Endodermal cell (in vitro differentiated cells): ENCODE measurements at regions not wholly inside any gene's neighbourhood (a gene's known extent, or its start where the extent isn't known, plus 50 kb on each side); places are given as distances from the start of the nearest gene placed in this dataset.

Source experiments
- DNase-seq: peaks from one replicate; pipeline ENCODE4 v3.0.0-alpha.2; 2017
- H3K27ac ChIP-seq: 2 replicates; pipeline ENCODE4 v1.5.1; 2013; ENCODE audit warnings: mild to moderate bottlenecking, low read depth, low read length, moderate library complexity
- H3K27me3 ChIP-seq: 2 replicates; pipeline ENCODE4 v1.6.1; 2013; ENCODE audit warnings: mild to moderate bottlenecking, low read length, moderate library complexity; ENCODE audit not compliant: insufficient read depth, control insufficient read depth, poor library complexity, severe bottlenecking
- H3K36me3 ChIP-seq: 2 replicates; pipeline ENCODE4 v1.7.0; 2013; ENCODE audit warnings: mild to moderate bottlenecking, low read length, moderate library complexity; ENCODE audit not compliant: control insufficient read depth, insufficient read depth
- H3K4me1 ChIP-seq: one replicate; pipeline ENCODE4 v1.7.0; 2013; ENCODE audit warnings: low read length; ENCODE audit not compliant: control insufficient read depth, insufficient read depth
- H3K4me3 ChIP-seq: 2 replicates; pipeline ENCODE4 v1.5.1; 2013; ENCODE audit warnings: mild to moderate bottlenecking, low read length, moderate library complexity
- H3K9ac ChIP-seq: 2 replicates; pipeline ENCODE4 v1.6.1; 2013; ENCODE audit warnings: mild to moderate bottlenecking, low read length, moderate library complexity; ENCODE audit not compliant: poor library complexity, severe bottlenecking; ENCODE audit errors: extremely low read depth
- H3K9me3 ChIP-seq: 2 replicates; pipeline ENCODE4 v1.6.1; 2013; ENCODE audit warnings: mild to moderate bottlenecking, low read length, moderate library complexity; ENCODE audit not compliant: control insufficient read depth
- H3K27ac Mint-ChIP-seq: 2 replicates; pipeline ENCODE4 v1.8.0; 2020; ENCODE audit warnings: mixed read lengths
- H3K27me3 Mint-ChIP-seq: 2 replicates; pipeline ENCODE4 v1.8.0; 2021; ENCODE audit warnings: mild to moderate bottlenecking, mixed read lengths; ENCODE audit not compliant: insufficient read depth
- H3K36me3 Mint-ChIP-seq: 2 replicates; pipeline ENCODE4 v1.8.0; 2020; ENCODE audit warnings: low read depth, mixed read lengths
- H3K4me1 Mint-ChIP-seq: 2 replicates; pipeline ENCODE4 v1.8.0; 2020; ENCODE audit warnings: mixed read lengths
- H3K4me3 Mint-ChIP-seq: 2 replicates; pipeline ENCODE4 v1.8.0; 2020; ENCODE audit warnings: mild to moderate bottlenecking, moderate library complexity, mixed read lengths
- H3K9me3 Mint-ChIP-seq: 2 replicates; pipeline ENCODE4 v1.8.0; 2020; ENCODE audit warnings: mild to moderate bottlenecking, mixed read lengths
- CTCF ChIP-seq: fragments of 200-600 bp; sonication (generic); conservative IDR thresholded peaks from 2 replicates; pipeline ENCODE4 v1.5.0; 2021; ENCODE audit warnings: antibody characterized with exemption, mild to moderate bottlenecking
- WGBS, 2 experiments: methylation state at CpG; one replicate each; pipeline versions ENCODE4 v1.1.5 to v1.1.7; 2013; ENCODE audit warnings: missing lambda C conversion rate in 2 of 2, mixed read lengths in 1 of 2; ENCODE audit not compliant: insufficient coverage in 1 of 2, insufficient read length in 1 of 2; 5-methylcytosine and 5-hydroxymethylcytosine counted together

- peaks cover 8% of the 10 kb centered on the region for H3K36me3 ChIP-seq
- Mint-ChIP-seq H3K36me3 (peaks cover 51% of the 10 kb centered on the region), H3K4me3 (no peak overlapping the region), H3K9me3 (peaks cover 66% of the 10 kb centered on the region), H3K4me1 (no peaks in the 10 kb centered on the region), H3K27ac (no peak overlapping the region), H3K27me3 (no peaks in the 10 kb centered on the region)
- no peaks in the 10 kb centered on the region for H3K4me1 ChIP-seq
- H3K4me3 ChIP-seq, result no peak overlapping the region
- H3K9ac ChIP-seq, result no peak overlapping the region
- DNase-seq, result no peak
- 95% methylated on average over 5 of the region's 5 CpGs; no CpG with 5 or more reads in 1 of the 2 experiments for WGBS, 2 experiments
- no peak for TF ChIP-seq CTCF
- H3K27me3 ChIP-seq, result no peaks in the 10 kb centered on the region
- H3K27ac ChIP-seq, result no peak overlapping the region
- H3K9me3 ChIP-seq, result no peaks in the 10 kb centered on the region
Observed at GRCh38 chrX:10101269-10101668, 55.5 kb upstream of the CLCN4 start.

- no peak for TF ChIP-seq CTCF
- H3K4me3 ChIP-seq, result no peak overlapping the region
- no peak overlapping the region for H3K9ac ChIP-seq
- H3K27ac ChIP-seq, result no peak overlapping the region
- Mint-ChIP-seq H3K4me1 (no peaks in the 10 kb centered on the region), H3K27ac (no peak overlapping the region), H3K9me3 (peaks cover 61% of the 10 kb centered on the region), H3K27me3 (no peaks in the 10 kb centered on the region), H3K36me3 (peaks cover 47% of the 10 kb centered on the region), H3K4me3 (no peak overlapping the region)
- no peak for DNase-seq
- H3K27me3 ChIP-seq, result no peaks in the 10 kb centered on the region
- peaks cover 8% of the 10 kb centered on the region for H3K36me3 ChIP-seq
- no peaks in the 10 kb centered on the region for H3K4me1 ChIP-seq
- no peaks in the 10 kb centered on the region for H3K9me3 ChIP-seq
- WGBS, 2 experiments, result 98 to 100% methylated on average over 4 to 12 of the region's 14 CpGs
Observed at GRCh38 chrX:10102046-10102704, 54.6 kb upstream of the CLCN4 start.

GRCh38 chrX:10103023-10103422 is 53.8 kb upstream of the CLCN4 start:
- no peak for TF ChIP-seq CTCF
- Histone ChIP-seq H3K4me3 (no peak overlapping the region), H3K27ac (no peak overlapping the region), H3K4me1 (no peaks in the 10 kb centered on the region), H3K27me3 (no peaks in the 10 kb centered on the region), H3K9me3 (no peaks in the 10 kb centered on the region), H3K36me3 (peaks cover 8% of the 10 kb centered on the region), H3K9ac (no peak overlapping the region)
- DNase-seq, result no peak
- Mint-ChIP-seq H3K4me1 (no peaks in the 10 kb centered on the region), H3K9me3 (peaks cover 57% of the 10 kb centered on the region), H3K27me3 (no peaks in the 10 kb centered on the region), H3K4me3 (no peak overlapping the region), H3K36me3 (peaks cover 47% of the 10 kb centered on the region), H3K27ac (no peak overlapping the region)
- WGBS, 2 experiments, result 95 to 100% methylated on average over 1 to 8 of the region's 8 CpGs
